OCI-LY7 (cell line): ENCODE measurements at regions not wholly inside any gene's neighbourhood (a gene's known extent, or its start where the extent isn't known, plus 50 kb on each side); places are given as distances from the start of the nearest gene placed in this dataset.

Experiments used
- BruUV-seq: library from RNA; stranded (reverse); fragments of 400-500 nt; replicated peaks from 2 replicates; lab custom pipeline; 2021; lab: Mats Ljungman, UMichigan
- CTCF ChIA-PET: fragments of 300-600 bp; sonication (Branson Sonifier 250); formaldehyde crosslinking; loops from one replicate; lab custom pipeline; 2022; ENCODE audit warnings: antibody characterized with exemption; ENCODE audit not compliant: unreplicated experiment; lab: Charles Lee
- POLR2A ChIA-PET: fragments of 300-600 bp; sonication (Branson Sonifier 250); formaldehyde crosslinking; loops from one replicate; lab custom pipeline; 2022; ENCODE audit warnings: antibody characterized with exemption; lab: Charles Lee
- DNase-seq: peaks from one replicate; pipeline ENCODE4 v3.0.0-alpha.2; 2015; ENCODE audit warnings: low spot score
- H2AFZ ChIP-seq: fragments of 200-600 bp; sonication (generic), shearing (Covaris generic); 2 replicates; pipeline ENCODE4 v1.6.1; 2014; ENCODE audit warnings: mild to moderate bottlenecking, antibody characterized with exemption, low read length, moderate library complexity
- H3K27ac ChIP-seq: fragments of 200-600 bp; sonication (generic); 2 replicates; pipeline ENCODE4 v1.5.1; 2014; ENCODE audit warnings: mixed run types, low read depth, mild to moderate bottlenecking, moderate library complexity, low read length, inconsistent platforms; ENCODE audit not compliant: poor library complexity, severe bottlenecking
- H3K36me3 ChIP-seq: fragments of 200-600 bp; sonication (generic); 2 replicates; pipeline ENCODE4 v1.6.1; 2014; ENCODE audit warnings: mild to moderate bottlenecking, antibody characterized with exemption, low read length, moderate library complexity, mixed read lengths; ENCODE audit not compliant: insufficient read depth
- H3K4me1 ChIP-seq: fragments of 200-600 bp; sonication (generic); 2 replicates; pipeline ENCODE4 v1.5.1; 2014; ENCODE audit warnings: mild to moderate bottlenecking, low read length; ENCODE audit not compliant: insufficient read depth, poor library complexity, severe bottlenecking
- H3K4me2 ChIP-seq: fragments of 200-600 bp; sonication (generic); 2 replicates; pipeline ENCODE4 v1.6.1; 2014; ENCODE audit warnings: mild to moderate bottlenecking, low read length
- H3K4me3 ChIP-seq: fragments of 200-600 bp; sonication (generic); 2 replicates; pipeline ENCODE4 v1.5.1; 2014; ENCODE audit warnings: mild to moderate bottlenecking, low read depth, low read length; ENCODE audit not compliant: poor library complexity, severe bottlenecking
- H3K79me2 ChIP-seq: fragments of 200-600 bp; sonication (generic); 2 replicates; pipeline ENCODE4 v1.6.1; 2016; ENCODE audit warnings: low read depth, mild to moderate bottlenecking, low read length, moderate library complexity, mixed read lengths; ENCODE audit not compliant: insufficient read depth
- H3K9me2 ChIP-seq: fragments of 200-600 bp; sonication (generic); 2 replicates; pipeline ENCODE4 v1.6.1; 2016; ENCODE audit warnings: mild to moderate bottlenecking, low read length, mixed read lengths; ENCODE audit not compliant: insufficient read depth
- H3K9me3 ChIP-seq: fragments of 200-600 bp; sonication (generic); 2 replicates; pipeline ENCODE4 v1.6.1; 2014; ENCODE audit warnings: mild to moderate bottlenecking, mixed run types, low read length, mixed read lengths
- H4K20me1 ChIP-seq: fragments of 200-600 bp; sonication (generic); 2 replicates; pipeline ENCODE4 v1.6.1; 2014; ENCODE audit warnings: mild to moderate bottlenecking, antibody characterized with exemption, low read length, moderate library complexity, mixed read lengths; ENCODE audit not compliant: insufficient read depth
- EZH2phosphoT487 ChIP-seq: fragments of 200-600 bp; sonication (generic); IDR thresholded peaks from 2 replicates; pipeline ENCODE4 v1.6.1; 2018; ENCODE audit warnings: low read depth, borderline replicate concordance, mild to moderate bottlenecking, mixed run types, antibody characterized with exemption, low read length, moderate library complexity, mixed read lengths
- intact Hi-C: fragments of 100-400 bp; cut with micrococcal nuclease; formaldehyde crosslinking; loops from one replicate; pipeline ENCODE4 v1.10.0; 2022; ENCODE audit not compliant: unreplicated experiment
- TF ChIP-seq, protein P1 (sequence below): fragments of 200-600 bp; sonication (generic); conservative IDR thresholded peaks from 2 replicates; pipeline ENCODE4 v1.5.1; 2014; ENCODE audit warnings: mild to moderate bottlenecking, antibody characterized with exemption, low read length, moderate library complexity, mixed read lengths

DNA sequence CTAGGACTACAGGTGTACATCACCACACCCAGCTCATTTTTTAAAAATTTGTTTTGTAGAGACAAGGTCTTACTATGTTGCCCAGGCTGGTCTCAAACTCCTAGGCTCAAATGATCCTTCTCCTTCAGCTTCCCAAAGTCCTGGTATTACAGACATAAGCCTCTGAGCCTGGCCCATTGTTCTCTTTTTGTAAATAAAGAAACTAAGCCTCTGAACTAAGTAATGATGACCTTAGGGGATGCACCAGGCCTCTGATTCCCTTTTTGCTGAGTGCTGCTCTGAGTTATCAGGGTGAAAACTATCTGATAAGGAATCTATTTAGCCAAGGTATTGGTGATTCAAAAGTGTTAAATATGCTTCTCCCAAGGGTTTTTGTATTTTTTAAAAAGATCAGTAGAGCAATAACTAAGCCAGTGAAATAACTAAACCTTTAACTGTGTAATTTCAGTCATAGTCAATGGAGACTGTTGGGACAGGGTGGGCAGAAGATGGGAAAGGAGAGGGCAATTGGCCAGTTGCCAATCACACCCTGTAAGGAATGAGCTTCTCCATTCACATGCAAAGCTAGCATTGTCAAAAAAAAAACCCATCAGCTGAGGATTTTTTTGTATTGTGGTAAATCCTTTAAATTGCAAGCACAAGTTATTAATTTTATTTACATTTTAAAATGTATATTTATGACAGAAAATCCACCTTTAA is 194.8 kb upstream of the PFN2 start:
- CTCF ChIA-PET: no interaction called here
- no peak for DNase-seq
- H4K20me1 ChIP-seq: no peaks in the 10 kb centered on the region
- POLR2A ChIA-PET: interaction anchor here (0.7 kb wide), 1 partner anchor 124 kb away, joined by 3 read pairs; no protein-coding TSS in a partner anchor
- no peaks in the 10 kb centered on the region for H3K9me2 ChIP-seq
- H3K79me2 ChIP-seq: no peaks in the 10 kb centered on the region
- no peaks in the 10 kb centered on the region for H3K4me1 ChIP-seq
- H3K27ac ChIP-seq: no peak overlapping the region
- no peak overlapping the region for H3K4me2 ChIP-seq
- no peaks in the 10 kb centered on the region for H3K36me3 ChIP-seq
- BruUV-seq: no TSS peak
- intact Hi-C loops: no loop called here
- no peak overlapping the region for H3K4me3 ChIP-seq
- no peak overlapping the region for H2AFZ ChIP-seq
- TF ChIP-seq, protein P1, sequence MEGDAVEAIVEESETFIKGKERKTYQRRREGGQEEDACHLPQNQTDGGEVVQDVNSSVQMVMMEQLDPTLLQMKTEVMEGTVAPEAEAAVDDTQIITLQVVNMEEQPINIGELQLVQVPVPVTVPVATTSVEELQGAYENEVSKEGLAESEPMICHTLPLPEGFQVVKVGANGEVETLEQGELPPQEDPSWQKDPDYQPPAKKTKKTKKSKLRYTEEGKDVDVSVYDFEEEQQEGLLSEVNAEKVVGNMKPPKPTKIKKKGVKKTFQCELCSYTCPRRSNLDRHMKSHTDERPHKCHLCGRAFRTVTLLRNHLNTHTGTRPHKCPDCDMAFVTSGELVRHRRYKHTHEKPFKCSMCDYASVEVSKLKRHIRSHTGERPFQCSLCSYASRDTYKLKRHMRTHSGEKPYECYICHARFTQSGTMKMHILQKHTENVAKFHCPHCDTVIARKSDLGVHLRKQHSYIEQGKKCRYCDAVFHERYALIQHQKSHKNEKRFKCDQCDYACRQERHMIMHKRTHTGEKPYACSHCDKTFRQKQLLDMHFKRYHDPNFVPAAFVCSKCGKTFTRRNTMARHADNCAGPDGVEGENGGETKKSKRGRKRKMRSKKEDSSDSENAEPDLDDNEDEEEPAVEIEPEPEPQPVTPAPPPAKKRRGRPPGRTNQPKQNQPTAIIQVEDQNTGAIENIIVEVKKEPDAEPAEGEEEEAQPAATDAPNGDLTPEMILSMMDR: no peak
- no peak for TF ChIP-seq EZH2phosphoT487
- no peaks in the 10 kb centered on the region for H3K9me3 ChIP-seq

GRCh38 chr3:150161011-150161410 is 190.3 kb upstream of the PFN2 start:
- H3K4me3 ChIP-seq: no peak overlapping the region
- no peaks in the 10 kb centered on the region for H4K20me1 ChIP-seq
- no peak overlapping the region for H2AFZ ChIP-seq
- no TSS peak for BruUV-seq
- no peaks in the 10 kb centered on the region for H3K9me2 ChIP-seq
- no peak overlapping the region for H3K4me2 ChIP-seq
- intact Hi-C loops: no loop called here
- H3K27ac ChIP-seq: no peak overlapping the region
- POLR2A ChIA-PET: no interaction called here
- DNase-seq: no peak
- no peaks in the 10 kb centered on the region for H3K36me3 ChIP-seq
- CTCF ChIA-PET: no interaction called here
- H3K9me3 ChIP-seq: no peaks in the 10 kb centered on the region
- H3K4me1 ChIP-seq: no peaks in the 10 kb centered on the region
- TF ChIP-seq, protein P1: no peak
- TF ChIP-seq EZH2phosphoT487: no peak
- no peaks in the 10 kb centered on the region for H3K79me2 ChIP-seq

GRCh38 chr3:150158943-150159625 is 188.4 kb upstream of the PFN2 start:
- POLR2A ChIA-PET: interaction anchor here (0.5 kb wide), 1 partner anchor 106 kb away, joined by 5 read pairs; no protein-coding TSS in a partner anchor
- no peaks in the 10 kb centered on the region for H3K79me2 ChIP-seq
- BruUV-seq: no TSS peak

More at GRCh38 chr3:150158943-150159625, 188.4 kb upstream of the PFN2 start:
- Histone ChIP-seq H3K4me1 (no peaks in the 10 kb centered on the region), H2AFZ (no peak overlapping the region), H3K9me2 (no peaks in the 10 kb centered on the region), H3K36me3 (no peaks in the 10 kb centered on the region), H3K4me3 (no peak overlapping the region), H3K4me2 (no peak overlapping the region), H3K27ac (no peak overlapping the region), H4K20me1 (no peaks in the 10 kb centered on the region), H3K9me3 (no peaks in the 10 kb centered on the region)
- no peak for DNase-seq
- intact Hi-C loops: no loop called here
- TF ChIP-seq EZH2phosphoT487: no peak
- TF ChIP-seq, protein P1: no peak
- CTCF ChIA-PET: no interaction called here
